AML-193 (cell line): ENCODE measurements at regions not wholly inside any gene's neighbourhood (a gene's known extent, or its start where the extent isn't known, plus 50 kb on each side); places are given as distances from the start of the nearest gene placed in this dataset.
"Not testable (repeated sequence)": the region's sequence is repeated elsewhere in the genome, so short reads cannot be mapped to it uniquely, and the experiment has no call there.

Experiments
- DNase-seq, 2 experiments: peaks; one replicate each; lab custom pipeline; 2025; lab: John Stamatoyannopoulos, UW

DNA sequence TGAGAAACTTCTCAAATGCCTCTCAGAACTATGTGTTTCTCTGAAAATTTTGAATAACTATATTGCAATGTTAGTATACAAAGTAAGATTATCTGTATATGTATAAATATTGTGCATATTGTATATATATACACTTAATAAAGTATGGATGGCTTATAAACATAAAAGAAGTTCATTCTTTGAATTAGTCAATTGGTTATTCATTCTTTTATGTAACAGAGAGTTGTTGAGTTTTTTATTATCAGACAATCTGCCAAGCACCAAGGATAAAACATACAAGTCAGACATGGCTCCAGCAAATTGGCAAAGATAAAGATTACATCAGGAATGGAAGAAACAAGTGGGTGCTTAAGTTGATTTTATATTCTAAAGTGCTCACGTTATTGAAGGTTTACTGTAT is 289.1 kb upstream of the EYS start:
- DNase-seq, result no peak

DNA sequence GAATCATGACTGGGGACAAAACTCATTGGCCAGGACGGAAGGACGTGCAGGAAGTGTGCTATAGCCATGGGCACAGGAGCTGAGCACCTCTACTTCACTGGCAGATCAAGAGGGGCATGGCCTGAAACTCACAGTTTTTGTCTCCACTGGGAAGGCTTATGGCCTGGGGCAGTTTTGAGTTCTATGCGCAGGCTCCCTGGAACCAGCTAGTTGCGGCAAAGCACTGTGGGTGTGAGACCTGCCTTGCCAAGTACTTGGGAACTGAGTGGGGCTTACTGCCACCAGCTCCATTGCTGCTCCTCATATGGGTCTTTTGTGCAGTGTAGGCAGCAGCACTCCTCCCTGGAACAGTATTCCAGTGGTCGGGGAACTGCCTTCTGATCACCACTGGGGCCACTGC is 282.6 kb upstream of the EYS start:
- DNase-seq, result no peak

DNA sequence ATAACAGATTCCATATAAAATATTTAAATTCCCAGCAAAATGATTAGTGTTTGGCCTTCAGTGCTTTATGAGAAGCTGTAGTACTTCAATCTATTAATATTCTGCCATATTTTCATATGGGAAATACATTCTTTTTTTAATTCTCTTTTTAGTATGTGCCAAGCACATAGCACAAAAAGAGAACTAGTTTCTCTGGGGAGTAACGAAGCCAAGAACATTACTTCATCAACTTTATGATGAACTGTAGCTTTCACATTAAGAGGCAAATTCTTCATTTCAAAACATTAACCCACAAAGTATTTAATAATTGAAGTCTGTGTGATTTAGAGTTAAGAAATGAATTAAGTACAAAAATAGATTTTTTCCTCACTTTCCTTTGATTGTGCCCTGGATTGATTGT is 281.0 kb upstream of the EYS start:
- DNase-seq, result no peak

DNA sequence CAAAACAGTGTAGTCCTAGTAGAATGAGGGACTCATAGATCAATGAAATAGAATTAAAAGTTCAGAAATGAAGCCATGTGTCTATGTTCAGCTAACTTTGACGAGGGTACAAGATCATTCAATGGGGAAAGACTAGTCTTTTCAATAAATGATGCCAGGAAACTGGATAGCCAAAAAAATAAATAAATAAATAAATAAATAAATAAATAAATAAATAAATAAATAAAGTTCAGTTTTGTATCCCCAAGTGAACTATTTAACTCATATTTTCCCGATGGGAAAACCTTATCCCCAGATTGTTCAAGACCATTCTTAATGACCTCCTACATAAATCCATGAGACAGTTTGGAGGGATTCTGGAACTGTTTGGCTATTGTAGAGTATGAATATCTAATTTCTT is 277.1 kb upstream of the EYS start:
- no peak for DNase-seq

DNA sequence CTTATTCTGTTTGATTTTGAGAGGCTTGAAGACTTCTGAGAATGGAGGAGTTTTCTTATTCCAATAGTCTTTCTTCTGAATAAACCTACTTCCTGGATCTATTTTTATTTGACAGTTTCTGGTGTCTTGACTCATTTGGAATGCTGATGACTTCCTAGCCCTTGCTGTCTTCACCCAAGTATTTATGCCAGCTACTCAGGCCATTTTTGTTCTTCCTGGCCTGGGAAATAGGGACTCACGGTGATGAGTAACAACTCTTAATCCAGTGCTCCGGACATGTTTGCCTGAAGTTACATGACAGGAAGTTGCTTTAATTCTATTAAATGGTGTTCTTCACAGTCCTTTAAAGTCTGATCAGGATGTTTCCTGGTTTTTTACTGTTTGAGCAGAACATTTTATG is 272.1 kb upstream of the EYS start:
- no peak for DNase-seq

DNA sequence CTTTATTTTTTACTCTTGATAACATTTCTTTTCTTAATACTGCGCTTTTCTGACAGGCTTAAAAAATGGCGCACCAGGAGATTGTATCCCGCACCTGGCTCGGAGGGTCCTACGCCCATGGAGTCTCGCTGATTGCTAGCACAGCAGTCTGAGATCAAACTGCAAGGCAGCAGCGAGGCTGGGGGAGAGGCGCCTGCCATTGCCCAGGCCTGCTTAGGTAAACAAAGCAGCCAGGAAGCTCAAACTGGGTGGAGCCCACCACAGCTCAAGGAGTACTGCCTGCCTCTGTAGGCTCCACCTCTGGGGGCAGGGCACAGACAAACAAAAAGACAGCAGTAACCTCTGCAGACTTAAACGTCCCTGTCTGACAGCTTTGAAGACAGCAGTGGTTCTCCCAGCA is 264.2 kb upstream of the EYS start:
- not testable (repeated sequence) for DNase-seq

DNA sequence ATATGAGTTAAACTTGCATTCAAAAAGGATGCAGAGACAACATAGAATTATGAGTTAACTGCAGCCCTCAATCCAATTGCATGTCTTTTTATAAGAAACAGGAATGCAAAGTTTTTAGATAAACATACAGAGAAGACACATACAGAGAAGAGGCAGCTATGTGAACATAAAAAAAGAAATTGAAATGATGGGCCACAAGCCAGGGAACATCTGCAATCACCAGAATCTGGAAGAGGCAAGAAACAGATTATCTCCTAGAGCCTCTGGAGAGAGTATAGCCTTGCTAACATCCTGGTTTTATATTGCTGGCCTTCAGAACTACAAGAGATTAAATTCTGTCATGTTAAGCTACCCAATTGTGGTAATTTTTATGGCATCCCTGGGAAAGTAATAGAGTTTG is 257.2 kb upstream of the EYS start:
- no peak for DNase-seq

DNA sequence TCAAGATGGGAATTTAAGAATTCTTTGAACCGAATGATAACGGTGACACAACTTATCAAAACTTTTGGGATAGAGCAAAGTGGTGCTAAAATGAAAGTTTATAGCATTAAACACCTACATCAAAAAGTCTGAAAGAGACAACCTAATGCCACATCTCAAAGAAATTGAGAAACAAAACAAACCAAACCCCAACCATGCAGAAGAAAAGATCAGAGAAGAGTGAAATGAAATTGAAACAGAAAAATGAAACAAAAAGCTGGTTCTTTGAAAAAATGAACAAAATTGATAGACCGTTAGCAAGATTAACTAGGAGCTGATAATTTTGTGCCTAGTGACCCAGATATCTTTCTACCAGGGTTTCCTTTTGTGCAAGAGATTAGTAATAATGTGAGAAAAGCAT is 248.0 kb upstream of the EYS start:
- DNase-seq, result no peak

DNA sequence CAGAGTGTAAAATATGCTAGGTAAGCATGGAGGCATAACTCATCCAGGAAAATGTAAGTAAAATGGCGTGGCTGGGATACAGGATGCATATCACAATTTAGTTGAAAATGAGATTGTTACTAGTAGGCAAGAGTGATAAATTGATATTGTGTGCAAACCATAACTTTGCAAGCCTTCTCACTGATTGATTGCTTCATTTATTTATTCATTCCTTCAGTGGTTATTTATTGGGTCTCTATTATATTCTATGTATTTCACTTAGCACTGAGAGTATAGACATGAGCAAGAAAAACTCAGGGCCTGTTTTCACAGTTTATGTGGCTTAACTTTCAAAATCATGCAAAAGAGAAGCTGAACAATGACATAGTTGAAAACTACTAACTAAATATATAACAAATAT is 241.0 kb upstream of the EYS start:
- DNase-seq, result no peak

DNA sequence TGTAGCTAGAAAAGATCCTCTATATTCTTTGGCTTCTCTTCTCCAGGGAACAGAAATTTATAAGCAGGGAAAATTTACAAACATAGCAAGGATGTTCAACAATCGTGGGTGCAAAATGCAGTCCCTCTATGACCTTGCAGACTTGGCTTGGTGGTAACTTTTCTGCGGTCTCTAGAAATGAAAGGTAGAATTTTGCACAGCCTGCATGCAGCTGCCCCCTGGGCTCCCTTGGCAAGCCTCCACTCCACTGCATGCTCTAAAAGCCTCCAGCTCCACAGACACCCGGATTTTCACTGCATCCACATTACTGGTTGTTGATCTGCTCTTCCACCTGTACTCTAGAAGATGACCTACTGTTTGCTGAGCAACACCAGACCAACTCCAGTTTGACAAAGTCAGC is 236.5 kb upstream of the EYS start:
- no peak for DNase-seq

DNA sequence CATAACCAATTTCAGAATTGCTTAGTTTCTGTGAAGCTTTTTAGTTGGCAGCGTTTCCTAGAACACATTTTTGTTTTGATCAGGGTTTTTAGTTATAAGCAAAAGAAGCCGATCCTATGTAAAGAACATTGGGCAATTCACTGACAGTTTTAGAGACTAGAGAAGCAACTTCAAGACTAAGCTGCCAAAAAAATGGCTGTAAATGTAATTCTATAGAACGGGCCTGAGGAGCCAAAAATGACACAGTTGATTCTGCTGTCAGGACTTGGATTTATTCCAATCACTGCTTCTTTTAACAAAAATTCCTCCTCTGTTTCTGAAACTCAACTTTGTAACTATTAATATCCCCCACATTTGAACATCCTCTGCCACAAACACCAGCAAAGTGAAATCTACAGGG is 236.0 kb upstream of the EYS start:
- no peak for DNase-seq

DNA sequence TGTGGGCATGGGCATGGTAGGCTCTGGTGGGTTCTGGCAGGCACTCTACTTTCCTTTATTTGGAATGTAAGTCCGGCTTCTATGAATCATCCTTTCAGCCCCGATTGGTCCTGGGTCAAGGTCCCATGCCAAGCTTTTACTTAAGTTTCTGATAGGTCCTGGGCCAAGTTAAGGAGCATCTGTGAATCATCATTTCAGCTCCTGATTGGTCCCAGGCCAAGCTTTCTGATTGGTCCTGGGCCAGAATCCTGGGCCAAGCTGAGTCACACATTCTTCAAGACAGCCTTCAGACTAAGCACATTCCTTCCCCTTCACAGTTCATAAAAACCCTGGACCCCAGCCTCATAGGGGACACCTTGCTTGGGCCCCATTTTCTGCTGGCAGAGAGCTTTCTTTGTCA is 231.0 kb upstream of the EYS start:
- no peak for DNase-seq

DNA sequence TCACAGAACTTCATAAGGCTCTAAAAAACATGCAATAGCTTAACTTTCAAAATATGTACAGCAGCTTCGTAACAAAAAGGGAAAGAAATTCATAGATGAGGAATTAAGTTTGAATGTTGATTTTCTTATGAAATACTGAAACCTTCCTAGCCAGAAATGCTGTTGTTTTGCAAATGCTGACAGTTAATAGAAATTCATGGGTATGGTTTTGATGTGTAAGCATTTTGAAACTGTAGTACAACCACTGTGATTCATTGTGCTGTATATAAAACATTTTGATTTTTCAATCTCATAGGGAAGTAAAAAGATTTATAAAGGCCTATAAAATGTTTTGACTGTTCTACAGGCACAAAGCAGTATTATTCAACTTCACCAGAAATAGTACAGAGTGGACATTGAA is 228.4 kb upstream of the EYS start:
- DNase-seq, result no peak

DNA sequence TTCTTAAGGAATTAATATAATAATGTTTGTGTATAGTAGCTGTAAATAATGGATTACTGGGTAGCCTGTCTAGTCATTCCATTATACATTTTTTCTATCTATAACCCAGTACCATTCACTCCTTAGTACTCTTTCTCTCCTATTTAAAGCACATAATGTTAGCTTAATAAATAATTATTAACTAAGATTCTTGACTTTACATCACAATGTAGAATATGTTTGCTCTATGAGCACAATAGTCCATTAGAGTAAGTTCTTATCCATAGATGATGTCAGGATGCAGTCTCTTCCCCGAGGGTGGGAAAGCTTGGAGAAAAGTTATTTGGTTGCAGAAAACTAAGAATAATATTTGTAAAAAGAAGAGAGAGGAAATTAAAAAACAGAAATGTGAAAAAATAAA is 226.4 kb upstream of the EYS start:
- no peak for DNase-seq

DNA sequence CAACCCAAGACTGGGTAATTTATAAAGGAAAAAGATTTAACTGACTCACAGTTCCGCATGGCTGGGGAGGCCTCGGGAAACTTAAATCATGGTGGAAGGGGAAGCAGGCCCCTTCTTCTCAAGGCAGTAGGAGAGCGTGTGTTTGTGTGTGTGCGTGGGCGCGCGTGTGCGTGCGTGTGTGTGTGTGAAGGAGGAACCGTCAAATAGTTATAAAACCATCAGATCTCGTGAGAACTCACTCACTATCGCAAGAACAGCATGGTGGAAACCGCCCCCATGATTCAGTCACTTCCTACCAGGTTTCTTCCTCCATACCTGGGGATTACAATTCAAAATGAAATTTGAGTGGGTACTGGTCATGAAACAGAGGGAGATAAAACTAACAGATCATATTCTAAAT is 220.1 kb upstream of the EYS start:
- DNase-seq, result no peak

DNA sequence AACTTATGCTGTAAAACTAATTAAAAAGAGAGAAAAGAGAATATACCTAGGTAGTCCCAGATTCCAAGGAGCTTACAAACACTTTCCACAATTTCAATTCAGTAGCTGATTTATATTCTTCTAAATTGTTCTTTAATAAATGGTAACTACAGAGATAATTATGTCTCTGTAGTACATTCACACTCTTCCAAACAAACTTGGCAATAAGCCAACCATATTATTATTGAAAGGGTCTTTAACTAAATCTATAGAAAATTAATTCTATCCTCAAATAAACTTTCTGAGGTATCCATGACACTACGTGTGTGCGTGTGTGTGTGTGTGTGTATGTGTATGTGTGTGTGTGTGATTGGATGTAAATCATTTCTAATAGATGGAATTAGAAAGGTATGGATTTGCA is 217.4 kb upstream of the EYS start:
- DNase-seq, result no peak

DNA sequence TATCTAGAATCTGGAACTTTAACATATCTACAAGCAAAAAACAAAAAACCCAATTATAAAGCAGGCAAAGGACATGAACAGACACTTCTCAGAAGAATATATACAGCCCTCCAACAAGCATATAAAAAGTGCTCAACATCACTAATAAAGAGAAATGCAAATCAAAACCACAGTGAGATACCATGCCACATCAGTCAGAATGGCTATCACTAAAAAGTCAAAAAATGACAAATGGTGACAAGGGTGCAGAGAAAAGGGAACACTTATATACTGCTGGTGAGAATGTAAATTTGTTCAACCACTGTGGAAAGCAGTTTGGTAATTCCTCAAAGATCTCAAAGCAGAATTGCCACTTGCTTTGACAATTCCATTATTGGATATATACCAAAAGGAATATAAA is 215.0 kb upstream of the EYS start:
- no peak for DNase-seq

DNA sequence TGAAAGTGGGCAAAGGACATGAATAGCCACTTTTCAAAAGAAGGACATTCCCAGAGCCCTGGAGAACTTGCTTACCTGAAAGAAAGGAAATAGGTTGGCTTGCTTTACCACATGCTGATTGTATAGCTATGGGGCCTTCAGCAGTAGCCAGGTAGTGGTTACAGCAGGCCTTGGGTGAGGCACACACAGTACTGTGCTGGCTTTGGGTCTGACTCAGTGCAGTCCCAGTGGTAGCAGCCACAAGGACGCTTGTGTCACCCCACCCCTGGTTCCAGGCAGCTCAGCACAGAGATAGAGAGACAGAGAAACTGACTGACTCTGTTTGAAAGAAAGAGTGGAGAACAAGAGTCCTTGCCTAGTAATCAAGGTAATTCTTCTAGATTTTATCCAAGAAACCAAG is 201.0 kb upstream of the EYS start:
- DNase-seq, result no peak

DNA sequence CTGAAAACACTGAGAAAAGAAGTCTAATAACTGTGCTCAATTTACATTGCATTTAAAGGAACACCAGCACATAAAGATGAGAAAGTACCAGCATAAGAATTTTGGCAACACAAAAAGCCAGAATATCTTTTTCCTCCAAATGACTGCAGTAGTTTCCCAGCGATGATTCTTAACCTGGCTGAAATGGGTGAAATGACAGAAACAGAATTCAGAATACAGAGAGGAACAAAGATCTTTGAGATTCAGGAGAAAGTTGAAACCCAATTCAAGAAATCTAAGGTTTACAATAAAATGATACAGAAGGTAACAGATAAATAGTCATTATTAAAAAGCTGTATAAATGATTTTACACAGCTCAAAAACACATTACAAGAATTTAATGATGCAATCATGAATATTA is 197.0 kb upstream of the EYS start:
- no peak for DNase-seq

DNA sequence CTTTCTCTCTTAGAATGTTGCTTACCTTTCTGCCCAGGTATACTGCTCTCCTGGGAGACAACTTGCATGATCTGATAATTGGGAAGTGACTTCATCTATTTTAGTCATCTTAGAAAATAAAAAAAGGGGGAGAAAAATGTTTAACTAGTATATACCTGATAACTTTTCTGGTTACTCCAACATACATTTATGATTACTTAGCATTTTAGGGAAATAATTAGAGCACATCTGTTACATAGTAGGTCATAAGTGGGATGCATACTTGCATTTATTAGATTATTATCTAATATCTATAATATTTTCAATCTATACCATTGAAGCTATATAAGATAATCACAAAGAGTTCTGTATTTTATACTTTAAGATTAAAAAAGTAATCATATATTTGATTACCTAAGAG is 193.9 kb upstream of the EYS start:
- no peak for DNase-seq

DNA sequence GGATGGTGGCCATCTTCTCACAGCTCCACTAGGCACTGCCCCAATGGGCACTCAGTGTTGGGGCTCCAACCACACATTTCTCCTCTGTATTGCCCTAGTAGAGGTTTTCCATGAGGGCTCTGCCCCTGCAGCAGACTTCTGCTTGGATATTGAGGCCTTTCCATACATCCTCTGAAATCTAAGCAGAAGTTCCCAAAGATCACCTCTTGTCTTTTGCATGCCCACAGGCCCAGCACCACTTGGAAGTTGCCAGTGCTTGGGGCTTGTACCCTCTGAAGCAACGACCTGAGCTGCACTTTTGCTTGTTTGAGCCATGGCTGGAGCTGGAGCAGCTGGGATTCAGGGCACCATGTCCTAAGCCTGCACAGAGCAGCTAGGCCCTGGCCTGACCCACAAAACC is 189.1 kb upstream of the EYS start:
- no peak for DNase-seq

DNA sequence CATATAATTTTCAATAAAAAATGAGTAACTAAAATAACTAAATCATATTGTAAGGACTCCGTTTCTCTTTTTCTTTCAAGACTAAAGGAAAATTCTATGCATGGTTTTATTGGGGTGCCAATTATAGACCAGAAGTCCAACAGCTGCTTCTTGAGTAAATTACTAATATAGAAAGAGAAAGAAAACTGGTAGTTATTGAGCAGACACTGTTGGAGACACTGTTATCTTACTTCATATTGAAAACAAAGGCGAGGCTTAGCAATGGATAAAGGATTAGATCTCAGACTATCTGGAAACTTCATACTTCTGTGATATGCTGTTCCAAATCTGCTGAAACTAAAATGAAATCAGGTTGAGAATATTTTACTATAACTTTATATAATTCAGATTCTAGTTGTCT is 169.6 kb upstream of the EYS start:
- DNase-seq, result no peak

DNA sequence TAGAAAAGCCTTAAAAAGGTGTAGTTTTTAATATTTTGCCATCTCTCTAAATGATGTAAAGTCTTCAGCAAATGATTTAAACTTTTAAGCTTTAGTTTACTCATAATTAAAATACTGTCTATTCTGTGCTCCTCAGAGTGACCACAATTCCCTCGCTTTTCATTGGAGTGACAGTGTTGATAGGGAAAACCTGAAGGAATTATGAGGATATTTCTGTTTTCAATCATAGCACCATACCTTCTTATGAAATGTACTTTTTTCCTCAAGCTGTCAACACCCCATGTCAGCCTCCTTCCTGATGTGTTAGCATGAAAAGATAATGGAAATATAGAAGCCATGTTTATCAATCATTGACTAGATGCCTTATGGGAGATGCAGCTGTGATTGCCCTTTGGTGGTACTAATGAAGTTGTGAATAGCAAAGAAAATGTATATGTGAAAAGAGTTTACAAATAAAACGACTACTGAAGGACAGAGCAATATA is 145.4 kb upstream of the EYS start:
- no peak for DNase-seq

DNA sequence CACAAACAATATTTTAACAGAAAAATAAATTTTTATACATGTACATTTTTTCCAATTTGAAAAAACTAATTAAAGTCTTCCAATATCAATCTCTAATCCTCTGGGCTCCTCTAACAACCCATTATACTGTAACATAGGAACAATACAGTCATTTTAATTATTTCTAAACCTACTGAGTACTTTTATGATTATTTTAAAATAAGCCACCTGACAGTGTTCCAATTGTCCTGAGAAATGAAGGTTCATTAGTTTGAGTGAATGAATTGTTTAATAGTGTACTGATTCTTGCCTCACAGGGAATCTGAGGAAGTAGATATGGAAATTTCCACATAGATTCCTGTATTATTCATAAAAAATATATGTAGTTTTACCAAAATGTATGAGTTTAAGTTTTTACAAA is 123.1 kb upstream of the EYS start:
- DNase-seq, result no peak

DNA sequence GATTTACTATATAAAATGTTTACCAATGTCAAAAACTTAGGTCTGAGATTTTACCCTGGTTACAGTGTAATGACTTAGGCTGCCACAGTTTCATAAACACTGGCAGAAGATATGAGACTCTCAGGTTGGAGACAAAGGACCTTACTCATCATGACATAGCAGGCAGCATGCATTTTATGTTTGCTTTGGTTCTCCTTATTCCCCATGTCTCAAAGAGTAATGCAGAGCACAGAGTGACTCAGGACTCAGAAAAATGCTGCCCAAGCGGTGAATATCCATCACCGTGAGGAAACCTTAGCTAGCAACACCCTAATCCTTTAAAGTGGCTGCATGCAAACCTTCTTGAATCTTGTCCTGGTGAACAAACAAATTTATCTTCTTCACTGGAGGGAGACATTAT is 112.1 kb upstream of the EYS start:
- no peak for DNase-seq
